ENCODE measurements at regions not wholly inside any gene's neighbourhood (a gene's known extent, or its start where the extent isn't known, plus 50 kb on each side); places are given as distances from the start of the nearest gene placed in this dataset.
"Not testable (repeated sequence)": the region's sequence is repeated elsewhere in the genome, so short reads cannot be mapped to it uniquely, and the experiment has no call there.

DNA sequence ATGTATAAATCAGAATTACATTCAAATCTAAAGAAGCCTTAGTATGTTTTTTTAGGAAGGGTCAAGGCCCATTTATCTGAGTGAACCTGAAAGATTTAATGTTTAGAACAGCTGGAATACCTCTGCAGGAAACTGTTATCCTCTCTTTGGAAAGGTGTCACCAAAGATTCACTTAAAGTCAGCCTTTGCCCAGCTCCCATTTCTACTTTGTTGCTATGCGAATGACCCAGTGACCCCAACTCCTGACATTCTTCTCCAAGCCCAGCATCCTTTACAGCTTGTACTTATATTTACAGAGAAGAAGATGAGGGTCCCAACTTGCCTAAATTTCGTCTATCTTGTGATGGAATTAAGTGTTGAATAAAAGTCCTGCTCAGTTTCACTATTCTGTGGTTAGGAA lies 1198.6 kb downstream of the CDH12 start:
- no peak overlapping the region for H3K4me3 ChIP-seq (ENCODE audit: low read length)

DNA sequence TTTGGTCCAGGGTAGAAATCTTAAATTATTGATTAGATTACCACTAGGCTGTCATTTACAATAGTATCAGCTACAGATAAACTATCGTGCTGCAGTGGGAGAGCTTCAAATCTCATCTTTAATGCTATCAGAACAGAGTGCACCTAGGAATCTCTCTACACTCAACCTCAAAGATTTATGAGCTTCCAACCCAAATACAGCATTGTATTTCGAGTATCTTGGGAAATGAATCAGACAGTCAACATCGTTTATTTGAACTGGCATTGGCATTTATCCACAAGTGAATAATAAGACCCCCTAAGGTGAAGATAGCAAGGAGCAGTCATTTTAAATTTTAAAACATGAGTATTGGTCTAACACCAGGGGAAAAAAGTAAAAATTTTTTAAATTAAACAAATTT lies 1203.2 kb downstream of the CDH12 start:
- no peaks in the 10 kb centered on the region for H3K9me3 ChIP-seq (ENCODE audit: low read depth, low read length)
- no peaks in the 10 kb centered on the region for H3K4me1 ChIP-seq (ENCODE audit: insufficient read depth, low read length)
- H3K4me3 ChIP-seq (ENCODE audit: low read length): no peak overlapping the region
- H3K27me3 ChIP-seq (ENCODE audit: insufficient read depth, low read length): no peaks in the 10 kb centered on the region

More for the DNA sequence above, 1198.6 kb downstream of the CDH12 start:
- H3K4me1 ChIP-seq (ENCODE audit: insufficient read depth, low read length): no peaks in the 10 kb centered on the region
- no peaks in the 10 kb centered on the region for H3K9me3 ChIP-seq (ENCODE audit: low read depth, low read length)
- H3K27me3 ChIP-seq (ENCODE audit: insufficient read depth, low read length): no peaks in the 10 kb centered on the region

DNA sequence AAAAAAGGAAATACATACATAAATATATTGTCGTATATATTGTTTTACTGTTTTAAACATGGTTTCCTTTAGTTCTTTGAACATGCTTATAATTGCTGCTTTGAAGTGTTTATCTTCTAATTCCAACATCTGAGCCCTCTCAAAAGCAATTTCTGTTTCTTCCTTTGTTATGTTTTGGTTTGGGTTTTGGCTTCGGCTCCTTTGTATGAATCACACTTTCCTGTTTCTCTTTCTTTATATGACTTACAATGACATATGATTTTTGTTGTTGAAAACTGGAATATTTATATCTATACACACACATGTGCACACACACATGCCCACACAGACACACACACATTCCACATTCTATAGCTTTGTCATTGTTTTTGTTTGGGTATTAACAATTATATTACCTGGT lies 1206.7 kb downstream of the CDH12 start:
- Histone ChIP-seq H3K27me3 (ENCODE audit: insufficient read depth, low read length) (no peaks in the 10 kb centered on the region), H3K4me1 (ENCODE audit: insufficient read depth, low read length) (no peaks in the 10 kb centered on the region), H3K9me3 (ENCODE audit: low read depth, low read length) (no peaks in the 10 kb centered on the region), H3K4me3 (ENCODE audit: low read length) (no peak overlapping the region)

DNA sequence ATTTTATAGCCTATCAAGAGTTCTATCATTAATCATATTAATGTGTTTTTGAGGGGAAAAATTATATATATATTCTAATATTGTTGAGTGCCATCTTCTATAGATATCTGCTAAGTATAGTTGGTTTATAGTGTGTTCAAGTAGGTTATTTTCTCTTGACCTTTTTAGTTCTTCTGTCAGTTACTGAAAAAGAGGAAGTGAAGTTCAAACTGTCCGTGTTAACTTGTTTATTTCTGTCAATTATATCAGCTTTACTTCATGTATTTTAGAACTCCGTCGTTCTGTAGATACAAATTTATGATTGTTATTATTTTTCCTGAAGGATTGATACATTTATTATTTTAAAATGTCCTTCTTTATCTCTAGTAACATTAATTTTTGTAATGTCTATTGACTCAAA lies 1209.1 kb downstream of the CDH12 start:
- Histone ChIP-seq H3K4me1 (ENCODE audit: insufficient read depth, low read length) (no peaks in the 10 kb centered on the region), H3K27me3 (ENCODE audit: insufficient read depth, low read length) (no peaks in the 10 kb centered on the region), H3K9me3 (ENCODE audit: low read depth, low read length) (no peaks in the 10 kb centered on the region), H3K4me3 (ENCODE audit: low read length) (no peak overlapping the region)

DNA sequence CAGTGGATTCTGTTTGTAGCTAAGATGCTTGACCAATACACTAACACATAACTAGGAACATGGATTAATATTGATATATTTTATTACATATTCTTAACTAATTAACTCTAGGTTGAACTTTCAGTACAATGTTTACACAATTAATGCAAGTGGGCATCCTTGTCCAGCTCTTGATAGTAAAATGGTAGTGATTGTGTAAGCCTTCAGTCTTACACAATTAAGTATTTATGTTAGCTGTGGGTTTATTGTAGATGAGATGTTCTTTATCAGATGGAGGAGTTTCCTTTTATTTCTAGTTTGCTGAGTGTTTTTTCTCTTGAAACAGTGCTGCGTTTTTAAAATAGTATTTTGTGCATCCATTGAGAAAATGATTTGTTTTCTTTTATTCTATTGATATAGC lies 1210.8 kb downstream of the CDH12 start:
- Histone ChIP-seq H3K4me3 (ENCODE audit: low read length) (no peak overlapping the region), H3K27me3 (ENCODE audit: insufficient read depth, low read length) (no peaks in the 10 kb centered on the region), H3K4me1 (ENCODE audit: insufficient read depth, low read length) (no peaks in the 10 kb centered on the region), H3K9me3 (ENCODE audit: low read depth, low read length) (no peaks in the 10 kb centered on the region)

DNA sequence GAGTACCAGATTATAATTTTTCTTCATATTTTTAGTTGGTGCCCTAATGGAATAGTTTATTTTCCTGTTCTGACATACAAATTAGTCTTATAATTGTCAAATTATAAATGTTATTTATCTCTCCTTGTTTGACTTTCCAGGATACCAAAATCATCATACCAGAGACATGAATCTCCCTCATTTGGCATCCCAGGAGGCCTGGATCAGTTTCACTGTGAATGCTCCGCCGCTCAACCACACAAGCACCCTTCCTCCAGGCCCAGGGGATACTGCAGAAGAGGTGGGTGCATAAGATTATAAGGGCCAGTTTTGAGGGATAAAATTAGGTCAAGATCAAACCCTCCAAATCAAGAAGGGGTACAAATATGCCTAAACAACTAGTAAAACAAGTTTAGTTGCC lies 1229.3 kb downstream of the CDH12 start:
- Histone ChIP-seq H3K9me3 (ENCODE audit: low read depth, low read length) (no peaks in the 10 kb centered on the region), H3K4me1 (ENCODE audit: insufficient read depth, low read length) (no peaks in the 10 kb centered on the region), H3K27me3 (ENCODE audit: insufficient read depth, low read length) (no peaks in the 10 kb centered on the region), H3K4me3 (ENCODE audit: low read length) (no peak overlapping the region)

DNA sequence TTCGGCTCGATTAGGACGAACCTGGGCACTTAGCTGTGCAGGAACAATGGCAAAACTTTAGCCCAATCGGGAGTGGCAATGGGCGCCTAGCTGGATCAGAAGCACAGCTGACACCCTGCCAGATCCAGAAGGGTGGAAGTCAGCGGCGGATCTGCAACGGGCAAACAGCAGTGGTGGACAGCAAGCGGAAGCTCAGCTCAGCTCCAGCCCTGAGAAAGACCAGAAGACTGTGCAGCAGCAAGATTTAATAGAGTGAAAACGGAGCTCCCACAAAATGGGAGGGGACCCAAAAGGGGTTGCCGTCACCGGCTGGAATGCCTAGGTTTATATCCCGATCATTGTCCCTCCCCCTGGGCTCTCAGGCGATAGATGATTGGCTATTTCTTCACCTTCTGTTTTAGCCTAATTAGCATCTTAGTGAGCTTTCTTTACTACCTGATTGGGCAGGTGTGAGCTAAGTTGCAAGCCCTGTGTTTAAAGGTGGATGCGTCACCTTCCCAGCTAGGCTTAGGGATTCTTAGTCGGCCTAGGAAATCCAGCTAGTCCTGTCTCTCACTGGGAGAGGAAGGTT lies 1237.9 kb downstream of the CDH12 start:
- H3K9me3 ChIP-seq (ENCODE audit: low read depth, low read length): no peaks in the 10 kb centered on the region
- H3K27me3 ChIP-seq (ENCODE audit: insufficient read depth, low read length): no peaks in the 10 kb centered on the region
- H3K4me1 ChIP-seq (ENCODE audit: insufficient read depth, low read length): no peaks in the 10 kb centered on the region
- no peak overlapping the region for H3K4me3 ChIP-seq (ENCODE audit: low read length)

DNA sequence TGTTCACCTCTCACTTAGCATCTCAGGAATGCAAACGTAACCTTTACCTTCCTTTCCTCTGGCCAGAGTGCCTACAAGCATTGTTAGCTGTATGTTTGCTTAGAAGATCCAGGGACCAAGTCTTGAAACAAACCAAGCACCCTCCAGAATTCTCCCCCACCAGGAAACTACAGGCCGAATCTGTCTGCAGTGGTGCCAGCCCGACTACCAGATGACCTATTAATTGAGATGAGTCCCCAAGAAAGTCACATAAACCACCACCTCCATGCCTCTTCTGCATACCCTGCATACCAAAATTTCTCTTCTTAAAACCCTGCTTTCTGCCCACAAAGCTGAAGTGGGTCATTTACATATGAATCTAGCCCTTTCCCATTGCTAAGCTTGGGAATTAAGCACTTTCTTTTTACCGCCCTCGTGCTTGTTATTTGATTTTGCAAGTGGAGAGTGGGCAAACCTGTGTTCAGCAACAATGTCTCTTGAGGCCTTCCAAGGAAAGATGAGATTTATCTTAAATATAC lies 1239.1 kb downstream of the CDH12 start:
- Histone ChIP-seq H3K27me3 (ENCODE audit: insufficient read depth, low read length) (no peaks in the 10 kb centered on the region), H3K4me3 (ENCODE audit: low read length) (no peak overlapping the region), H3K9me3 (ENCODE audit: low read depth, low read length) (no peaks in the 10 kb centered on the region), H3K4me1 (ENCODE audit: insufficient read depth, low read length) (no peaks in the 10 kb centered on the region)

DNA sequence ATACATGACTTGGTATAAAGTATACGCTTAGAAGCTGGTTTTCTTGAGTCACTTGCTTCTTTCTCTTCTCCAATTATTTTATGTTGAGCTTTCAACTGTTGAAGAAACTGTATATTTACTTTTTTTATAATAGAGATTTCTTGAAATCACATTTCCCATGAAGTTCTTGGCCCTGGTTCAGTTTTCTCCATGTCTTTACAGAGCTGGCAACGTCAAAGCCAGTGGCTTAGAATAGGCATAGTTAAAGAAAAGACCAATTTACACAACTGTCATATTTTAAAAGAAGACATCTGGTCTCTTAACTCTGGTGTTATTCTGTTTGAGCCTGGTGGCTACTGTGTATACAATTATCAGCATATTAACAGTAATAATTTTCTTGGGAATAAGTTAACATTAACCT lies 1249.3 kb downstream of the CDH12 start:
- Histone ChIP-seq H3K4me1 (ENCODE audit: insufficient read depth, low read length) (no peaks in the 10 kb centered on the region), H3K4me3 (ENCODE audit: low read length) (no peak overlapping the region), H3K27me3 (ENCODE audit: insufficient read depth, low read length) (no peaks in the 10 kb centered on the region), H3K9me3 (ENCODE audit: low read depth, low read length) (no peaks in the 10 kb centered on the region)

DNA sequence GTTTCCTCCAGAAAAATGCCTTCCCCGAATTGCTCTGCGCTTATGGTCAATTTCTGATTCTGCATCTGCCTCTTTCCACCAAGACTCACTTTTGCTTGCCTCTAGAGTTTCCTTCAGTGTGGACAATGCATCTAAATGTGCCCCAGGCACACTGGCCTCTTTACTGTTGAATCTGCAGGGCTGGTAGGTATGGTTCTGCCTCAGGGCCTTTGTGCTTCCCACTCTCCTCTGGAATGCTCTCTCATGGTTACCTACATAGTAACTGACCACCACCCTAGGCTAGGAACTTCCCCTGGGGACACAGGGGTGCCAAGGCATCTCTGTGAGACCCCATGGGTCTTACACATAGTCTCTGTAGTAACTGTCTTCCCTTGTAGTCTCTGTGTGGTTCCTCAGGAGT lies 1258.6 kb downstream of the CDH12 start:
- Histone ChIP-seq H3K4me1 (ENCODE audit: insufficient read depth, low read length) (no peaks in the 10 kb centered on the region), H3K27me3 (ENCODE audit: insufficient read depth, low read length) (no peaks in the 10 kb centered on the region)

DNA sequence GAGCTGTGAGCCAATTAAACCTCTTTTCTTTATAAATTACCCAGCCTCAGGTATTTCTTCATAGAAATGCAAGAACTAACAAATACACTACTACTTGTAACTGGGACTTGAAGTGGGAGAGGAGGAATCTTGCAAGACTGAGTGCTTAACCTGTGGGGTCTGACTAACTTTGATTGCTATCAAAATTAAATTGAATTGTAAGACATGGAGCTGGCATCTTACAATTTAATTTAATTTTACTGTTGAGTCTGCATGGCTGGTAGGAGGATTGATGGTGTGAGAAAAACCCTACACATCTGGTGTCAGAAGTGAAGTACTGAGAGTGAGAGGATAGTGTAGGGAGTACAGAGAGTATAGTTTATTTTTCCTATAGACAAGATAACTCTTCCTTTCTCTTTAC lies 1259.9 kb downstream of the CDH12 start:
- no peaks in the 10 kb centered on the region for H3K27me3 ChIP-seq (ENCODE audit: insufficient read depth, low read length)
- no peaks in the 10 kb centered on the region for H3K9me3 ChIP-seq (ENCODE audit: low read depth, low read length)
- no peak overlapping the region for H3K4me3 ChIP-seq (ENCODE audit: low read length)
- H3K4me1 ChIP-seq (ENCODE audit: insufficient read depth, low read length): no peaks in the 10 kb centered on the region

More for the DNA sequence above, 1258.6 kb downstream of the CDH12 start:
- no peak overlapping the region for H3K4me3 ChIP-seq (ENCODE audit: low read length)
- H3K9me3 ChIP-seq (ENCODE audit: low read depth, low read length): no peaks in the 10 kb centered on the region

DNA sequence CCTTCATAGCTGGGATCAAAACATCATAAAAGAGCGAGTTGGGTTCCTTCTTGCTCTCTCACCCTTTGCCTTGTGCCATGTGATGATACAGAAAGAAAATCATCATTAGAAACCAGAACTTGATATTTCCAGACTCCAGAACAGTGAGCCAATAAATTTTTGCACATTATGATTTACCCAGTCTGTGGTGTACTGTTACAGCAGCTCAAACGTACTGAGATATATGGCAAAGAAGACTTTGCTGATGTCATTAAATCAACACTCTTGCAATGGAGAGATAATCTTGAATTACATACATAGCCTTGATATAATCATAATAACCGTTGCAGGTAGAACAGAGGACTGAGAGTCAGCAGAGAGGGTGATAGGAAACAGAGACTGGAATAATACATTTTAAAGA lies 1271.6 kb downstream of the CDH12 start:
- no peaks in the 10 kb centered on the region for H3K27me3 ChIP-seq (ENCODE audit: insufficient read depth, low read length)
- H3K4me1 ChIP-seq (ENCODE audit: insufficient read depth, low read length): no peaks in the 10 kb centered on the region
- H3K4me3 ChIP-seq (ENCODE audit: low read length): no peak overlapping the region
- no peaks in the 10 kb centered on the region for H3K9me3 ChIP-seq (ENCODE audit: low read depth, low read length)

DNA sequence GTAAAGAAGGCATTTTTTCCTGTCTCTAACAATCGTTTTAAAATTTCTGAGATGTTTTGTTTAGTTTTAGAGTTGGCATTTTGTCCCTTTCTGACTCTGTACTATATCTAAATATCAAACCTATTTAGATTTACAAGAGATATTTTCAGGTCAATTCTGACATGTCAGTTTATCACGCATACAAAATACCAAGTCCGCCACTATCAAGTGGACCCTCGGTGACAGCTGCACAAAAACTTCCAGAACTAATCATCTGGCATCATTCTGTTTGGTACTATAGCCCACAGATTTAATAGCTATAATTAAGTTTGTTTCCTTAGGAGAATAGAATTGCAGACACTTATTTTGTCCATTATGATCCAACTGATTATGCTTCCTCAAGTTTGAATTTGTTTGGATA lies 1278.2 kb downstream of the CDH12 start:
- H3K4me3 ChIP-seq (ENCODE audit: low read length): no peak overlapping the region
- no peaks in the 10 kb centered on the region for H3K9me3 ChIP-seq (ENCODE audit: low read depth, low read length)
- no peaks in the 10 kb centered on the region for H3K27me3 ChIP-seq (ENCODE audit: insufficient read depth, low read length)
- no peaks in the 10 kb centered on the region for H3K4me1 ChIP-seq (ENCODE audit: insufficient read depth, low read length)

DNA sequence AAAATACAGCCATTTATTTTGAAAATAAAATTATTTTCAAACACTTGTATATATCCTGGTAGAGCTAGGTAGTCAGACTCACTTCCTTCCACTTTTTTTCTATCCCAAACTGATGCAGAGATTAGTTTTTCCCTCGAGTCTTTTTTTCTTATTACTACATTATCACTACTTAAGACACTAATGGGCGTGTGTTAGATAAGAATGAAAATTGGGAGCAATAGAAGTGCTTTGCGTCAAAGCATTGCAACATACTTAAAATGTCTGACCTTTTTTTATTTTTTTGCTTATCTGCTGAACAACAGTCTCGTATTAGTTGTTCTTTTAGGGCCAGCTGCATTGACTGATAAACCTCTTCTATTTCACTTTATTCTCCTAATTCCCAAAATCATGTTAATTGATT lies 1278.7 kb downstream of the CDH12 start:
- Histone ChIP-seq H3K9me3 (ENCODE audit: low read depth, low read length) (no peaks in the 10 kb centered on the region), H3K4me3 (ENCODE audit: low read length) (no peak overlapping the region), H3K4me1 (ENCODE audit: insufficient read depth, low read length) (no peaks in the 10 kb centered on the region), H3K27me3 (ENCODE audit: insufficient read depth, low read length) (no peaks in the 10 kb centered on the region)

DNA sequence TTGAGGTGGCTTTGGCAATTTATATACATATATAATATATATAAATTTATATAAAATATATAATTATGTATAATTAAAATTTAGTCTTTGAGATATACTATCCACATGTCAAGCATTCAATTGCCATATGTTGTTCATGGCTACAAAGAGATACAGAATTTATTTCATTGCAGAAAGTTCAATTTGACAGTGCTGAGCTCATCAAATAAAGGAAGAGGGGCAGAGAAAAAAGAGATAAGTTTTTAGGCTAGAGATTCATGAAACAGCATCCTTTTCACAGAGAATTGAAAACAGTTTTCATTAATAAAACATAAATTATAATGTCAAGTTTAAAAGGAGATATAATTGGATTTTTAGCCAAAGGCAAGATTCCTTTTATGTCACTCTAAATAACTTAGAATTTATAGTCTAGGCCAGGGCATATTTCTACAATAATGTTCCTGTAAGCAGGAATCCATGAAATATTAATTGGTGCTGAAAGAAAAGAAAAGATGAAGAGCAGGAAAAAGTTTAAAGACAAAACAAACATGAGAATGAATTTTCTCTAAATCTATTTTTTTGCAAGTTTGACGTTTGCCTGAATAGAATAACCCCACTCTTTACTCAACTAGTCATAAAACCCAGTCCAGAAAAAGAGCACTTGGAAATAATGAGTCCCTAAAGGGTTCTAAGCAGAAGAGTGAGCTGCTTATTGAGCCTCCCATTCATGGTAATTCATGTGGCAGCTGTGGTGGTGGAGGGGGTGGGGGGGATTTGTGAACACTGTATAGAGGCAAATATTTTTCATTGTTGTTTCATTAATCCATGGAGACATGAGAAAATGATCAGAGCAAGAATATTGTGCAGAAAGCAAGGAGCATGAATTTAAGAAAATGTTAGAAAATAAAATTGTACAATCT lies 1279.5 kb downstream of the CDH12 start:
- no peaks in the 10 kb centered on the region for H3K4me1 ChIP-seq (ENCODE audit: insufficient read depth, low read length)
- no peaks in the 10 kb centered on the region for H3K27me3 ChIP-seq (ENCODE audit: insufficient read depth, low read length)
- H3K4me3 ChIP-seq (ENCODE audit: low read length): no peak overlapping the region
- H3K9me3 ChIP-seq (ENCODE audit: low read depth, low read length): no peaks in the 10 kb centered on the region

DNA sequence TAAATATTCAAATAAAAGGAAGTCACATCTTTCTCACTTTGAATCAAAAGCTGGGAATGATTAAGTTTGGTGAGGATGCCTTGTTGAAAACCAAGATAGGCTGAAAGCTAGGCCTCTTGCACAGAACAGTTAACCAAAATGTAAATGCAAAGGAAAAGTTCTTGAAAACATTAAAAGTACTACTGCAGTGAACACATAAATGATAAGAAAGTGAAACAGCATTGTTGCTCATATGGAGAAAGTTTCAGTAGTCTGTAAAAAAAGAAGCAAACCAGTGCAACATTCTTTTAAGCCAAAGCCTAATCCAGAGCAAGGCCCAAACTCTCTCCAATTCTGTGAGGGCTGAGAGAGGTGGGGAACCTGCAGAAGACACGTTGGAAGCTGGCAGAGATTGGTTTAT lies 1281.9 kb downstream of the CDH12 start:
- not testable (repeated sequence) for H3K9me3 ChIP-seq (ENCODE audit: low read depth, low read length); H3K4me3 ChIP-seq (ENCODE audit: low read length); H3K27me3 ChIP-seq (ENCODE audit: insufficient read depth, low read length); H3K4me1 ChIP-seq (ENCODE audit: insufficient read depth, low read length)

Measured in mononuclear cell (primary cell).